ENCODE measurements at regions not wholly inside any gene's neighbourhood (a gene's known extent, or its start where the extent isn't known, plus 50 kb on each side); places are given as distances from the start of the nearest gene placed in this dataset.

DNA sequence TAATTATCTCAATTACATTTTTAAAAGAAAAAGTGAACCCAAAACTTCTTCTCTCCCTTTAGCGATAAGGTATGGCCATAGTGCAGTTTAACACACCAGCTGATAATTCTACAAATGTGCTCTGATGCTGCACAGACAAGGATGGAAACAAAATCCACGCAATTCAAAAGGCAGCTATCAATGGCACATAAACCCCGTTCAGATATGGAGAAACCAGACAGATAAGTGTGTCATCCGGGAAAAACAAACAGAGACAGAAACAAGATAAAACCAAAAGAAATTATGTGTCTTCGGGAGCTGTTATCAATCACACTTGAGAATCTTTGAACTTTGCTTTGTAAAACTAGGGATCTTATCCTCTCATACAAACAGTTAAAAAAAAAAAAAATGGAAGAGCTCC lies 73.6 kb downstream of the SIPA1L2 start:
- TF ChIP-seq, protein P1, sequence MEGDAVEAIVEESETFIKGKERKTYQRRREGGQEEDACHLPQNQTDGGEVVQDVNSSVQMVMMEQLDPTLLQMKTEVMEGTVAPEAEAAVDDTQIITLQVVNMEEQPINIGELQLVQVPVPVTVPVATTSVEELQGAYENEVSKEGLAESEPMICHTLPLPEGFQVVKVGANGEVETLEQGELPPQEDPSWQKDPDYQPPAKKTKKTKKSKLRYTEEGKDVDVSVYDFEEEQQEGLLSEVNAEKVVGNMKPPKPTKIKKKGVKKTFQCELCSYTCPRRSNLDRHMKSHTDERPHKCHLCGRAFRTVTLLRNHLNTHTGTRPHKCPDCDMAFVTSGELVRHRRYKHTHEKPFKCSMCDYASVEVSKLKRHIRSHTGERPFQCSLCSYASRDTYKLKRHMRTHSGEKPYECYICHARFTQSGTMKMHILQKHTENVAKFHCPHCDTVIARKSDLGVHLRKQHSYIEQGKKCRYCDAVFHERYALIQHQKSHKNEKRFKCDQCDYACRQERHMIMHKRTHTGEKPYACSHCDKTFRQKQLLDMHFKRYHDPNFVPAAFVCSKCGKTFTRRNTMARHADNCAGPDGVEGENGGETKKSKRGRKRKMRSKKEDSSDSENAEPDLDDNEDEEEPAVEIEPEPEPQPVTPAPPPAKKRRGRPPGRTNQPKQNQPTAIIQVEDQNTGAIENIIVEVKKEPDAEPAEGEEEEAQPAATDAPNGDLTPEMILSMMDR (IDR thresholded peaks at IDR 0.05; ENCODE audit: low read length), result no peak
- TF ChIP-seq EZH2 (optimal IDR thresholded peaks at IDR 0.05; ENCODE audit: low read depth, low read length), result no peak
